22Rv1 (cell line): ENCODE measurements at regions not wholly inside any gene's neighbourhood (a gene's known extent, or its start where the extent isn't known, plus 50 kb on each side); places are given as distances from the start of the nearest gene placed in this dataset.

Experiments used
- ZFX ChIP-seq: fragments of 450-650 bp; IDR thresholded peaks from 2 replicates; pipeline ENCODE4 v1.6.1; 2017; ENCODE audit warnings: antibody characterized with exemption, borderline replicate concordance
- TF ChIP-seq, protein P1 (sequence below): fragments of 450-650 bp; IDR thresholded peaks from 2 replicates; pipeline ENCODE4 v1.5.1; 2017; ENCODE audit warnings: mild to moderate bottlenecking

DNA sequence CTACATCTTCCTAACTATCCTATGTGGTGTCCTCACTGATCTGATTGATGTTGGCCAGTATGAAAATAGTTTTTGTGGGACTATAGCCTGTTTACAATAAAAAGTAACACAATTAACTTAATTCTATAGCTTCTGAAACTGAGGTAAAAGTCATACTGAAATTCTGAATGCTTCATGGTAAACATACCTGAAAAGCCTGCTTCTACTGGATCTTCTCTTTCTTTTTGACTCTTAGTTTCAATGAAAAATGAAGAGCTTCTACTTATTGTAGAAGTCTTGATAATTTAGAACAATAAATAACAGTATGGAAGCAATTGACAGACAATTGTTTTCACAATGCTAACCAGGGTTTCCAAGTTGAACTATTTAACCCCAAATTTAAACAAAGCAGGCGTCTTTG lies 383.9 kb upstream of the MMS22L start:
- TF ChIP-seq, protein P1, sequence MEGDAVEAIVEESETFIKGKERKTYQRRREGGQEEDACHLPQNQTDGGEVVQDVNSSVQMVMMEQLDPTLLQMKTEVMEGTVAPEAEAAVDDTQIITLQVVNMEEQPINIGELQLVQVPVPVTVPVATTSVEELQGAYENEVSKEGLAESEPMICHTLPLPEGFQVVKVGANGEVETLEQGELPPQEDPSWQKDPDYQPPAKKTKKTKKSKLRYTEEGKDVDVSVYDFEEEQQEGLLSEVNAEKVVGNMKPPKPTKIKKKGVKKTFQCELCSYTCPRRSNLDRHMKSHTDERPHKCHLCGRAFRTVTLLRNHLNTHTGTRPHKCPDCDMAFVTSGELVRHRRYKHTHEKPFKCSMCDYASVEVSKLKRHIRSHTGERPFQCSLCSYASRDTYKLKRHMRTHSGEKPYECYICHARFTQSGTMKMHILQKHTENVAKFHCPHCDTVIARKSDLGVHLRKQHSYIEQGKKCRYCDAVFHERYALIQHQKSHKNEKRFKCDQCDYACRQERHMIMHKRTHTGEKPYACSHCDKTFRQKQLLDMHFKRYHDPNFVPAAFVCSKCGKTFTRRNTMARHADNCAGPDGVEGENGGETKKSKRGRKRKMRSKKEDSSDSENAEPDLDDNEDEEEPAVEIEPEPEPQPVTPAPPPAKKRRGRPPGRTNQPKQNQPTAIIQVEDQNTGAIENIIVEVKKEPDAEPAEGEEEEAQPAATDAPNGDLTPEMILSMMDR: no peak
- no peak for TF ChIP-seq ZFX
